ENCODE measurements at regions not wholly inside any gene's neighbourhood (a gene's known extent, or its start where the extent isn't known, plus 50 kb on each side); places are given as distances from the start of the nearest gene placed in this dataset.

- TF ChIP-seq CTCF (IDR thresholded peaks at IDR 0.05; ENCODE audit: low read depth, low read length), result no peak
- POLR2A ChIA-PET, result no interaction called here
- CTCF ChIA-PET, result no interaction called here
- no peaks in the 10 kb centered on the region for H3K27me3 ChIP-seq (ENCODE audit: control insufficient read depth, insufficient read depth, low read length)
- H3K27ac ChIP-seq (ENCODE audit: low read depth, low read length), result no peak overlapping the region
- H3K4me3 ChIP-seq (ENCODE audit: low read depth, low read length), result no peak overlapping the region
- H3K9me3 ChIP-seq (ENCODE audit: control insufficient read depth, insufficient read depth, low read length), result peaks cover 10% of the 10 kb centered on the region; the same call in 1 of the 2 replicates
- no peak for DNase-seq (ENCODE audit: low read depth, low spot score)
Measured at GRCh38 chr3:180528843-180529242, 73.1 kb upstream of the TTC14 start.

GRCh38 chr3:180529778-180530177 lies 72.2 kb upstream of the TTC14 start:
- H3K9me3 ChIP-seq (ENCODE audit: control insufficient read depth, insufficient read depth, low read length), result peaks cover 10% of the 10 kb centered on the region; the same call in 1 of the 2 replicates
- H3K27me3 ChIP-seq (ENCODE audit: control insufficient read depth, insufficient read depth, low read length), result no peaks in the 10 kb centered on the region
- ChIA-PET CTCF (no interaction called here), POLR2A (no interaction called here)
- no peak overlapping the region for H3K4me3 ChIP-seq (ENCODE audit: low read depth, low read length)
- no peak overlapping the region for H3K27ac ChIP-seq (ENCODE audit: low read depth, low read length)
- no peak for DNase-seq (ENCODE audit: low read depth, low spot score)
- TF ChIP-seq CTCF (IDR thresholded peaks at IDR 0.05; ENCODE audit: low read depth, low read length), result no peak

DNA sequence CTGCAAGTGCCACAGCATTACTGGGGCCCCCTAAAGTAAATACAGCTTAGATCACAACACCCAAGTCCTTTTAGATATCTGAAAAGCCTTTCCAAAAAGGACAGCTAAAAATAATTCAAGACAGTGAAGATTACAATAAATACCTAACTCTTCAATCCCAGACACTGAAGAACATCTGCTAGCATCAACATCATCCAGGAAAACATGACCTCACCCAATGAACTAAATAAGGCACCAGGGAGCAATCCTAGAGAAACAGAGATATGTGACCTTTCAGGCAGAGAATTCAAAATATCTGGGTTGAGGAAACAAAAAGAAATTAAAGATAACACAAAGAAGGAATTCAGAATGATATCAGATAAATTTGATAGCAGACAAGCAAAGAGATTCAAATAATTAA lies 71.7 kb upstream of the TTC14 start:
- ChIA-PET POLR2A (no interaction called here), CTCF (interaction anchor here (1.4 kb wide), 1 partner anchor 65 kb away, joined by 4 read pairs; no protein-coding TSS in a partner anchor)
- no peak overlapping the region for H3K27ac ChIP-seq (ENCODE audit: low read depth, low read length)
- H3K27me3 ChIP-seq (ENCODE audit: control insufficient read depth, insufficient read depth, low read length), result no peaks in the 10 kb centered on the region
- H3K4me3 ChIP-seq (ENCODE audit: low read depth, low read length), result no peak overlapping the region
- no peak for TF ChIP-seq CTCF (IDR thresholded peaks at IDR 0.05; ENCODE audit: low read depth, low read length)
- peaks cover 10% of the 10 kb centered on the region; the same call in 1 of the 2 replicates for H3K9me3 ChIP-seq (ENCODE audit: control insufficient read depth, insufficient read depth, low read length)
- DNase-seq (ENCODE audit: low read depth, low spot score), result no peak

GRCh38 chr3:180531303-180532278 lies 70.4 kb upstream of the TTC14 start:
- POLR2A ChIA-PET, result no interaction called here
- TF ChIP-seq CTCF (IDR thresholded peaks at IDR 0.05; ENCODE audit: low read depth, low read length), result no peak
- DNase-seq (ENCODE audit: low read depth, low spot score), result no peak
- H3K27ac ChIP-seq (ENCODE audit: low read depth, low read length), result no peak overlapping the region
- no peak overlapping the region for H3K4me3 ChIP-seq (ENCODE audit: low read depth, low read length)
- CTCF ChIA-PET, result interaction anchor here (1.4 kb wide), 1 partner anchor 64 kb away, joined by 4 read pairs; no protein-coding TSS in a partner anchor
- no peaks in the 10 kb centered on the region for H3K27me3 ChIP-seq (ENCODE audit: control insufficient read depth, insufficient read depth, low read length)
- H3K9me3 ChIP-seq (ENCODE audit: control insufficient read depth, insufficient read depth, low read length), result peaks cover 10% of the 10 kb centered on the region; the same call in 1 of the 2 replicates

- no peak for TF ChIP-seq CTCF (IDR thresholded peaks at IDR 0.05; ENCODE audit: low read depth, low read length)
- ChIA-PET POLR2A (no interaction called here), CTCF (no interaction called here)
- Histone ChIP-seq H3K4me3 (ENCODE audit: low read depth, low read length) (no peak overlapping the region), H3K9me3 (ENCODE audit: control insufficient read depth, insufficient read depth, low read length) (peaks cover 10% of the 10 kb centered on the region; the same call in 1 of the 2 replicates), H3K27me3 (ENCODE audit: control insufficient read depth, insufficient read depth, low read length) (no peaks in the 10 kb centered on the region), H3K27ac (ENCODE audit: low read depth, low read length) (no peak overlapping the region)
- no peak for DNase-seq (ENCODE audit: low read depth, low spot score)
Measured at GRCh38 chr3:180534828-180535227, 67.1 kb upstream of the TTC14 start.
